GM12891 (cell line): ENCODE measurements at regions not wholly inside any gene's neighbourhood (a gene's known extent, or its start where the extent isn't known, plus 50 kb on each side); places are given as distances from the start of the nearest gene placed in this dataset.

ENCODE experiments used
- PAX5 ChIP-seq: IDR thresholded peaks from 2 replicates; pipeline ENCODE4 v1.6.1; 2011; ENCODE audit warnings: low read length, moderate library complexity, mild to moderate bottlenecking; ENCODE audit not compliant: insufficient read depth, severe bottlenecking
- POLR2A ChIP-seq: IDR thresholded peaks from 2 replicates; pipeline ENCODE4 v1.6.1; 2011; ENCODE audit warnings: low read depth, low read length, control low read depth
- POLR2AphosphoS5 ChIP-seq: IDR thresholded peaks from 2 replicates; pipeline ENCODE4 v1.6.1; 2011; ENCODE audit warnings: low read depth, low read length, control low read depth

GRCh38 chr3:31095255-31095654 lies 200.8 kb upstream of the GADL1 start:
- TF ChIP-seq POLR2A (no peak), PAX5 (no peak), POLR2AphosphoS5 (no peak)
